GM18867 (cell line): ENCODE measurements at regions not wholly inside any gene's neighbourhood (a gene's known extent, or its start where the extent isn't known, plus 50 kb on each side); places are given as distances from the start of the nearest gene placed in this dataset.
"Not testable (repeated sequence)": the region's sequence is repeated elsewhere in the genome, so short reads cannot be mapped to it uniquely, and the experiment has no call there.

Source experiments
- ATAC-seq: cut with Tn5 transposase; IDR thresholded peaks from one replicate; pipeline ENCODE4 v1.9.1; 2021; ENCODE audit warnings: mild to moderate bottlenecking, moderate library complexity; ENCODE audit not compliant: unreplicated experiment

DNA sequence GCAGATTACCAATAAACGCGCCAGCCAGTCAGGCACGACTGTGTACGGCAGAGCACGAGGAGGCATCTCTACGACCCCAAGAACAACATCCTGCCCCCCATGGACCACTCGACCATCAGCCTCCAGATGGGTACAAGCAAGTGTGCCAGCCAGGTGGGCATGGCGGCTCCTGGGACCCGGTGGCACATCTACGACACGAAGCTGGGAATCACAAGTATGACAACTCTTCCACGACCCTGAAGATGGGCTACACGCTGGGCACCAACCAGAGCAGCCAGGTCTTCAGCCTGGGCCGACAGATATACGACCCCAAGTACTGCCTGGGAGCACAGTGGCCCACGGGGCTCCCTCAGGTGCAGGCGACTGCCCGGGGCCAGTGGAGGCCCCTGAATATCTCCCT is 217.6 kb downstream of the POTED start:
- ATAC-seq: no peak

DNA sequence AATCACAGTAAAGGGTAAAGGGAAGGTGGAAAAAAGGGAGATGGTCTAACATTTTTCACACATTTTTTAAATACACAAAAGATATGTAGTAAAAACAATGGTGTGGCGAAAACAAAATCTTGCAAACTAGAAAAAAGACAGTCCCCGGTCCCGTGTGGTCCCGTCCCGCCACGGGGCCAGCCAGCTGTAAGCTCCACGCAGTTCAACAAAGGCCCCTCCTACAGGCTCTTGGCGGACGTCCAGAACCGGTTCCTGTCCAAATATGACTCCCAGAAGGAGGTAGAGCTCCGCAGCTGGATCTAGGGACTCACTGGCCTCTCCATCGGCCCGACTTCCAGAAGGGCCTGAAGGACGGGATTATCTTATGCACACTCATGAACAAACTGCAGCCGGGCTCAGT is 216.9 kb downstream of the POTED start:
- not testable (repeated sequence) for ATAC-seq

DNA sequence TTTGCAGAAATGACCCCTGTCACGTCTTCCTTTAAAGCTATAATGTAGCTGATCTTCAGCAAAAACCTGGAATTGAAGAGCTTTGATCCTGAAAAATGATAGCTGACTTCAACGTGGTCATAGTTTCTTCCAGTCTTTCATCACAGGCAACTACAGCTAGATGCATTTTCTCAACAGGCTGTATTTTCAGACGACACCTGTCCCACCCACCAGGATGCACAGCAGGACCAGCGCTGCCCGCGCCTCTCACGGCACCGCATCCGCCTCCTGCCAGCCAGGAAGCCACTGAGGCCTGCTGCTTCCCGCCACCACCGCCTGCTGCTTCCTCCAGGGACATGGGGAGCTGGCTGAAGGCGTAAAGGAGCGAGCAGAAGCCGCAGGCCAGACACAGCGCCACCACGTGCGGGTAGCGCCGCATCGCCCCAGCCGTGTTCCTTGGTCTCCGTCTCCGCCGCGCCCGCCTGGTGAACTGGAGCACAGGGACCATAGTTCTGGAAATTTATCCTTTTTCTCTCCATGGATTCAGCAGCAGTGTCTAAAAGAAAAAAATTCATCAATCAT is 215.7 kb downstream of the POTED start:
- not testable (repeated sequence) for ATAC-seq

DNA sequence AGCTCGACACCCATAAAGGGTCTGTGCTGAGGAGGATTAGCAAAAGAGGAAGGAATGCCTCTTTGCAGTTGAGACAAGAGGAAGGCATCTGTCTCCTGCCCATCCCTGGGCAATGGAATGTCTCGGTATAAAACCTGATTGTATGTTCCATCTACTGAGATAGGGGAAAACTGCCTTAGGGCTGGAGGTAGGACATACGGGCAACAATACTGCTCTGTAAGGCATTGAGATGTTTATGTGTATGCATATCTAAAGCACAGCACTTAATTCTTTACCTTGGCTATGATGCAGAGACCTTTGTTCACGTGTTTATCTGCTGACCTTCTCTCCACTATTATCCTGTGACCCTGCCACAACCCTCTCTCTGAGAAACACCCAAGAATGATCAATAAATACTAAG is 210.7 kb downstream of the POTED start:
- ATAC-seq: not testable (repeated sequence)

DNA sequence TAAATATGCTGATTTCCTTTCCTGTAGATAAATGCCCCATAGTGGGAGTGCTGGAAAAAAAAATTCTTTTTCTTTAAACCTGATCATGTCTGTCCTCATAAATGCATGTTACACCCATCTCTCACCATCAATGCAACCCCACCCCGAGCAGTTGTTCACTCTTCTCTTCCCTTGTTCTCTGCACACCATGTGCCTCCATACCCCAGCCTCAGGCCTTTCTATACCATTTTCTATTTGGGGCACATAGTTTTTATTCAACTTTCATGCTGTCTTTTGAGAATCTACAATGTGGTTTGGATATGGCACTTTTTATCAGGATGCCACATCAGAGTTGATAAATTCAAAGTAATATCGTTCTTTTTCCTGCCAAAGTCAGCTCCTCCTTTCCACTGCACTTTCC is 202.6 kb downstream of the POTED start:
- ATAC-seq: not testable (repeated sequence)

DNA sequence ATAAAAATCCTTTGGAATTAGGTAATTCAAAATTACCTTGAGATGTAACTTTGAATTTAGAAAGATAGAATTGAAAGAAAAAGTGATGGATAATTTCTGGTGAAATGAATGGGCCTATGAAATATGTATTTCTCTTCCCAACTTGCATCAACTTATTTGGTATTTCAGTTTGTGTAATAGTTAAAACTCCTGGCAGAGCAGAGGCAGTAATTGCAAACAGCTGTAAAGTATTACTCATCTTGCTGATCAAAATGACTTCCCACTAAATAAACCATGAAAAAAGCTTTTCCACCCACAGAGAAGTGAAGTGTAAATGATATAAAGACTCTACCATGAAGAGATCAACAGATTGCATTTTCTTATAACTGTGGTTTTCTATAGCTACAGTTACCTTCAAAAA is 201.0 kb downstream of the POTED start:
- not testable (repeated sequence) for ATAC-seq

DNA sequence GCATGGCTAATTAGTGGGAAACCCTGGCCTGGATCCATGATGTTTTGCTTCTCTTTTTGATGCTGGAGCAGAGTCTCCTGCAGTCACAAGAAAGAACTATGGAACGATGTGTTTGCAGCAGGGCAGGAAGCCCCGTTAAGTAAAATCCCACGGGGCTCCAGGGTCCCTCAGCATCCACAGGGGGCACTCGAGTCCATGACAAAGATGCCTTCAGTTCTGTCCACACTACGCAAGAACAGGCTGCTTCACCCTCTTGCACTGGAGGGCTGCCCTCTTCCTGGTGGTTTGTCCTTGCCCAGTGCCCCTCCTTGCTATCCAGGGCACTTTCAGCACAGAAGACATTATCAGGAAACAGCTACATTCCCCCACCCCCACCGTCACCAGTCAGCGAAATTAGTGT is 196.9 kb downstream of the POTED start:
- ATAC-seq: peak; percentile 46

DNA sequence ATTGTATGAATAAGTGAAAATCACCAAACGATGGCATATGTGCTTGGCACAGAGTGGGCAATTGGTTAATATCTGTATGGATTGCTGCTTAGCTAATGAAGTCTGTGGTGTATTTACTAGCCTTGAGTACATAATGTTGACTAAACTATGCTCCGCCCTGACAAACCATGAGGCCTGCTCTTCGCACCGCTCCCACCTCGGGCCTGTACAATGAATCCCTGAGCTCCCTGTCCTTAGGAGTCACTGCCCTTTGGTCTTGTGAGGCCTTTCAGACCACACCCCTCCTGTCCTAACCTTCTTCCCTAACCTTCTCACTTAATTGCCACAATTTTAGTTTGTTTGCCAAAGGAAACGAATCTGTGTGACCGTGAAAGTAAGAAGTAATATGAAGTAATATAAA is 193.2 kb downstream of the POTED start:
- not testable (repeated sequence) for ATAC-seq
